ENCODE measurements at regions not wholly inside any gene's neighbourhood (a gene's known extent, or its start where the extent isn't known, plus 50 kb on each side); places are given as distances from the start of the nearest gene placed in this dataset.

DNA sequence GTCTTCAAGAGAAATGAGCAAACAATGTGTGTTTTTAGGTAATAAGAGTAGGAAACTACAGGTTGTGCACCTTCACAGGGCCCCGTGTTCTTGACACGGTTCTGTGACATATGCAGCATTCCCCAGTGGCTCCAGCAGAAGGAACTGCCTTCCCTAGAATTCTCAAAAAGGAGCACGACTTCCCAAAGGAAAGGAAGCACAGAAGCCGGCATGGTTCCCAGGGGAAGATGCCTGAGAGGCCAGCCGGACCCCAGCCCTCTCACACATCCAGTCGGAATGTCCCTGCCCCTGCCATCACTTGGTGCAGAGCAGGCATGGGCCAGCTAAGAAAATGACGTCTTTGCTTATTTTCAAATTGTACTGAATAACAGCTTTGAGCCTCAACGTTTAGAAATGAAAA, 187.3 kb upstream of the NSMCE3 start:
- no peak for TF ChIP-seq POLR2A (IDR thresholded peaks at IDR 0.05)
- TF ChIP-seq, protein P1, sequence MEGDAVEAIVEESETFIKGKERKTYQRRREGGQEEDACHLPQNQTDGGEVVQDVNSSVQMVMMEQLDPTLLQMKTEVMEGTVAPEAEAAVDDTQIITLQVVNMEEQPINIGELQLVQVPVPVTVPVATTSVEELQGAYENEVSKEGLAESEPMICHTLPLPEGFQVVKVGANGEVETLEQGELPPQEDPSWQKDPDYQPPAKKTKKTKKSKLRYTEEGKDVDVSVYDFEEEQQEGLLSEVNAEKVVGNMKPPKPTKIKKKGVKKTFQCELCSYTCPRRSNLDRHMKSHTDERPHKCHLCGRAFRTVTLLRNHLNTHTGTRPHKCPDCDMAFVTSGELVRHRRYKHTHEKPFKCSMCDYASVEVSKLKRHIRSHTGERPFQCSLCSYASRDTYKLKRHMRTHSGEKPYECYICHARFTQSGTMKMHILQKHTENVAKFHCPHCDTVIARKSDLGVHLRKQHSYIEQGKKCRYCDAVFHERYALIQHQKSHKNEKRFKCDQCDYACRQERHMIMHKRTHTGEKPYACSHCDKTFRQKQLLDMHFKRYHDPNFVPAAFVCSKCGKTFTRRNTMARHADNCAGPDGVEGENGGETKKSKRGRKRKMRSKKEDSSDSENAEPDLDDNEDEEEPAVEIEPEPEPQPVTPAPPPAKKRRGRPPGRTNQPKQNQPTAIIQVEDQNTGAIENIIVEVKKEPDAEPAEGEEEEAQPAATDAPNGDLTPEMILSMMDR (IDR thresholded peaks at IDR 0.05), result no peak
- no peak for TF ChIP-seq POLR2AphosphoS5 (IDR thresholded peaks at IDR 0.05)

Measured in stomach (tissue), 4 donors.